ENCODE measurements at regions not wholly inside any gene's neighbourhood (a gene's known extent, or its start where the extent isn't known, plus 50 kb on each side); places are given as distances from the start of the nearest gene placed in this dataset.

- H3K4me2 ChIP-seq (ENCODE audit: extremely low read depth, insufficient read depth, low read length) = no peak overlapping the region
- H3K27me3 ChIP-seq (ENCODE audit: control insufficient read depth, insufficient read depth, low read length) = no peaks in the 10 kb centered on the region
- no peaks in the 10 kb centered on the region for H3K9me3 ChIP-seq (ENCODE audit: control insufficient read depth, insufficient read depth, low read depth, low read length)
- H3K36me3 ChIP-seq (ENCODE audit: control insufficient read depth, insufficient read depth, low read length) = no peaks in the 10 kb centered on the region
- H3K9ac ChIP-seq (ENCODE audit: insufficient read depth, low read length) = no peak overlapping the region
- H3K27ac ChIP-seq (ENCODE audit: insufficient read depth, low read length) = no peak overlapping the region
- no peaks in the 10 kb centered on the region for H3K4me1 ChIP-seq (ENCODE audit: control insufficient read depth, extremely low read depth, insufficient read depth, low read length)
- H3K79me2 ChIP-seq (ENCODE audit: control insufficient read depth, insufficient read depth, low read length) = no peaks in the 10 kb centered on the region
- no peak overlapping the region for H2AFZ ChIP-seq (ENCODE audit: low read length)
- no peak for DNase-seq (ENCODE audit: low read depth in 2 of 2)
- no peak overlapping the region for H3K4me3 ChIP-seq (replicated peaks in 1 of 4; ENCODE audit: control extremely low read depth in 1 of 4, insufficient read depth in 1 of 4, low read depth in 3 of 4, low read length in 4 of 4)
- H4K20me1 ChIP-seq (ENCODE audit: control insufficient read depth, extremely low read depth, insufficient read depth, low read length) = no peaks in the 10 kb centered on the region
- no peak for TF ChIP-seq EZH2 (IDR thresholded peaks at IDR 0.05; ENCODE audit: low read length, missing control alignments)
- no peak for TF ChIP-seq CTCF (conservative IDR thresholded peaks at IDR 0.05 in 1 of 2, IDR thresholded peaks at IDR 0.05 in 1 of 2; ENCODE audit: low read depth in 1 of 2, low read length in 2 of 2)
These were observed 461.2 kb upstream of the CDH5 start for GRCh38 chr16:65905331-65905730.

GRCh38 chr16:65896448-65897153, 469.9 kb upstream of the CDH5 start:
- Histone ChIP-seq H3K27ac (ENCODE audit: insufficient read depth, low read length) (no peak overlapping the region), H2AFZ (ENCODE audit: low read length) (no peak overlapping the region), H3K9ac (ENCODE audit: insufficient read depth, low read length) (no peak overlapping the region), H3K36me3 (ENCODE audit: control insufficient read depth, insufficient read depth, low read length) (no peaks in the 10 kb centered on the region), H3K9me3 (ENCODE audit: control insufficient read depth, insufficient read depth, low read depth, low read length) (no peaks in the 10 kb centered on the region), H4K20me1 (ENCODE audit: control insufficient read depth, extremely low read depth, insufficient read depth, low read length) (no peaks in the 10 kb centered on the region), H3K4me1 (ENCODE audit: control insufficient read depth, extremely low read depth, insufficient read depth, low read length) (no peaks in the 10 kb centered on the region), H3K4me2 (ENCODE audit: extremely low read depth, insufficient read depth, low read length) (no peak overlapping the region), H3K79me2 (ENCODE audit: control insufficient read depth, insufficient read depth, low read length) (no peaks in the 10 kb centered on the region), H3K4me3 (replicated peaks in 1 of 4; ENCODE audit: control extremely low read depth in 1 of 4, insufficient read depth in 1 of 4, low read depth in 3 of 4, low read length in 4 of 4) (no peak overlapping the region), H3K27me3 (ENCODE audit: control insufficient read depth, insufficient read depth, low read length) (no peaks in the 10 kb centered on the region)
- TF ChIP-seq EZH2 (IDR thresholded peaks at IDR 0.05; ENCODE audit: low read length, missing control alignments) (no peak), CTCF (conservative IDR thresholded peaks at IDR 0.05 in 1 of 2, IDR thresholded peaks at IDR 0.05 in 1 of 2; ENCODE audit: low read depth in 1 of 2, low read length in 2 of 2) (no peak)
- no peak for DNase-seq (ENCODE audit: low read depth in 2 of 2)

- no peak overlapping the region for H3K4me2 ChIP-seq (ENCODE audit: extremely low read depth, insufficient read depth, low read length)
- no peak overlapping the region for H3K9ac ChIP-seq (ENCODE audit: insufficient read depth, low read length)
- no peaks in the 10 kb centered on the region for H3K79me2 ChIP-seq (ENCODE audit: control insufficient read depth, insufficient read depth, low read length)
- no peak for TF ChIP-seq EZH2 (IDR thresholded peaks at IDR 0.05; ENCODE audit: low read length, missing control alignments)
- TF ChIP-seq CTCF (conservative IDR thresholded peaks at IDR 0.05 in 1 of 2, IDR thresholded peaks at IDR 0.05 in 1 of 2; ENCODE audit: low read depth in 1 of 2, low read length in 2 of 2) = no peak
- H3K36me3 ChIP-seq (ENCODE audit: control insufficient read depth, insufficient read depth, low read length) = no peaks in the 10 kb centered on the region
- no peaks in the 10 kb centered on the region for H3K9me3 ChIP-seq (ENCODE audit: control insufficient read depth, insufficient read depth, low read depth, low read length)
- H3K4me1 ChIP-seq (ENCODE audit: control insufficient read depth, extremely low read depth, insufficient read depth, low read length) = no peaks in the 10 kb centered on the region
- H2AFZ ChIP-seq (ENCODE audit: low read length) = no peak overlapping the region
- DNase-seq (ENCODE audit: low read depth in 2 of 2) = no peak
- H3K27me3 ChIP-seq (ENCODE audit: control insufficient read depth, insufficient read depth, low read length) = no peaks in the 10 kb centered on the region
- H3K27ac ChIP-seq (ENCODE audit: insufficient read depth, low read length) = no peak overlapping the region
- H4K20me1 ChIP-seq (ENCODE audit: control insufficient read depth, extremely low read depth, insufficient read depth, low read length) = no peaks in the 10 kb centered on the region
- no peak overlapping the region for H3K4me3 ChIP-seq (replicated peaks in 1 of 4; ENCODE audit: control extremely low read depth in 1 of 4, insufficient read depth in 1 of 4, low read depth in 3 of 4, low read length in 4 of 4)
These were observed 470.6 kb upstream of the CDH5 start for GRCh38 chr16:65895906-65896305.
